ENCODE measurements at regions not wholly inside any gene's neighbourhood (a gene's known extent, or its start where the extent isn't known, plus 50 kb on each side); places are given as distances from the start of the nearest gene placed in this dataset.

- DNase-seq (ENCODE audit: low spot score): no peak
- in situ Hi-C loops (cut with MboI; ENCODE audit: low sequenced_read_pairs, unreplicated experiment): no loop called here
- TF ChIP-seq CTCF (IDR thresholded peaks at IDR 0.05; ENCODE audit: borderline replicate concordance, control extremely low read depth, extremely low read depth, insufficient read depth, missing control alignments): no peak
Observed at GRCh38 chr12:118608770-118609344, 232.5 kb downstream of the SUDS3 start.

GRCh38 chr12:118611295-118611694 is 234.9 kb downstream of the SUDS3 start:
- no peak for DNase-seq (ENCODE audit: low spot score)
- in situ Hi-C loops (cut with MboI; ENCODE audit: low sequenced_read_pairs, unreplicated experiment): no loop called here
- TF ChIP-seq CTCF (IDR thresholded peaks at IDR 0.05; ENCODE audit: borderline replicate concordance, control extremely low read depth, extremely low read depth, insufficient read depth, missing control alignments): no peak

GRCh38 chr12:118611770-118612169 is 235.4 kb downstream of the SUDS3 start:
- in situ Hi-C loops (cut with MboI; ENCODE audit: low sequenced_read_pairs, unreplicated experiment): no loop called here

DNA sequence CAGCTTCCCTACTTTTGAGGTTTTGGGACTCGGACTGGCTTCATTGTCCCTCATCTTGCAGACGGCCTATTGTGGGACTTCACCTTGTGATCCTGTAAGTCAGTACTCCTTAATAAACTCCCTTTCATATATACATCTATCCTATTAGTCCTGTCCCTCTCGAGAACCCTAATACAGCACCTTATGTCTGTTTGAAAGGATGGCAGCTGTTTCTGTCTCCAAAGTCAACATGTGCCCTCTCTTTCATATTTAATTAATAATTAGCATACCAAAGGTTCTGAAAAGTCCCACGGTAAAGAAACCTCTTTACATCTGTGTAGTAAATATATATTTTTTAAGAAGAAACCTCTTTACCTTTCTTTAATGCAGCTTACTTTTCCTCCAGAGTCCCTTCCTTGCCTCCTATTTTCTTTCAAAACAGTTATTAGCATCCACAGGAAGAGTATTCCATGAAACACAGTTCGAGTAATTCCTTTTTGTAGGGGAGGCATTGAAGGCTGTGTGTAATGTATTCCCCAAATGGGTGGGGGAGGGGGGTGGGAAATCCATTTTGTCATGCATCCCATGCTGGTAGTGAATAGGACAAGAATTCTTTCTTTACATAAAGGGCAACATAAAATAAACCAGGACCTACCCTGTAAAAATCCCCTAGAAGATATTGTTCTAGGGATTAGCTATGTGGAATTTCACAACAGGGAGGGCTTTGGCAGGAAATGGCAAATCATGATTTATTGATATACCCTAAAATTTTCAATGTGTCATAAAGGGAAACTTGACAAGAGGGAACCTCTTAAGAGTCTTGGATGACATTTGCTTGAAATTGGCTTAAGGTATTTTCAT is 241.5 kb downstream of the SUDS3 start:
- in situ Hi-C loops (cut with MboI; ENCODE audit: low sequenced_read_pairs, unreplicated experiment): no loop called here
- no peak for DNase-seq (ENCODE audit: low spot score)
- no peak for TF ChIP-seq CTCF (IDR thresholded peaks at IDR 0.05; ENCODE audit: borderline replicate concordance, control extremely low read depth, extremely low read depth, insufficient read depth, missing control alignments)

More at GRCh38 chr12:118611770-118612169, 235.4 kb downstream of the SUDS3 start:
- TF ChIP-seq CTCF (IDR thresholded peaks at IDR 0.05; ENCODE audit: borderline replicate concordance, control extremely low read depth, extremely low read depth, insufficient read depth, missing control alignments): no peak
- DNase-seq (ENCODE audit: low spot score): no peak

- in situ Hi-C loops (cut with MboI; ENCODE audit: low sequenced_read_pairs, unreplicated experiment): no loop called here
- no peak for DNase-seq (ENCODE audit: low spot score)
- TF ChIP-seq CTCF (IDR thresholded peaks at IDR 0.05; ENCODE audit: borderline replicate concordance, control extremely low read depth, extremely low read depth, insufficient read depth, missing control alignments): no peak
Observed at GRCh38 chr12:118618695-118619094, 242.3 kb downstream of the SUDS3 start.

GRCh38 chr12:118625050-118625675 is 248.8 kb downstream of the SUDS3 start:
- TF ChIP-seq CTCF (IDR thresholded peaks at IDR 0.05; ENCODE audit: borderline replicate concordance, control extremely low read depth, extremely low read depth, insufficient read depth, missing control alignments): no peak
- in situ Hi-C loops (cut with MboI; ENCODE audit: low sequenced_read_pairs, unreplicated experiment): no loop called here
- DNase-seq (ENCODE audit: low spot score): no peak
